ENCODE measurements at regions not wholly inside any gene's neighbourhood (a gene's known extent, or its start where the extent isn't known, plus 50 kb on each side); places are given as distances from the start of the nearest gene placed in this dataset.

- no peak for TF ChIP-seq POLR2AphosphoS5 (IDR thresholded peaks at IDR 0.05)
- TF ChIP-seq, protein P1, sequence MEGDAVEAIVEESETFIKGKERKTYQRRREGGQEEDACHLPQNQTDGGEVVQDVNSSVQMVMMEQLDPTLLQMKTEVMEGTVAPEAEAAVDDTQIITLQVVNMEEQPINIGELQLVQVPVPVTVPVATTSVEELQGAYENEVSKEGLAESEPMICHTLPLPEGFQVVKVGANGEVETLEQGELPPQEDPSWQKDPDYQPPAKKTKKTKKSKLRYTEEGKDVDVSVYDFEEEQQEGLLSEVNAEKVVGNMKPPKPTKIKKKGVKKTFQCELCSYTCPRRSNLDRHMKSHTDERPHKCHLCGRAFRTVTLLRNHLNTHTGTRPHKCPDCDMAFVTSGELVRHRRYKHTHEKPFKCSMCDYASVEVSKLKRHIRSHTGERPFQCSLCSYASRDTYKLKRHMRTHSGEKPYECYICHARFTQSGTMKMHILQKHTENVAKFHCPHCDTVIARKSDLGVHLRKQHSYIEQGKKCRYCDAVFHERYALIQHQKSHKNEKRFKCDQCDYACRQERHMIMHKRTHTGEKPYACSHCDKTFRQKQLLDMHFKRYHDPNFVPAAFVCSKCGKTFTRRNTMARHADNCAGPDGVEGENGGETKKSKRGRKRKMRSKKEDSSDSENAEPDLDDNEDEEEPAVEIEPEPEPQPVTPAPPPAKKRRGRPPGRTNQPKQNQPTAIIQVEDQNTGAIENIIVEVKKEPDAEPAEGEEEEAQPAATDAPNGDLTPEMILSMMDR (IDR thresholded peaks at IDR 0.05) = no peak
- TF ChIP-seq POLR2A (IDR thresholded peaks at IDR 0.05) = no peak
- no peak for TF ChIP-seq EP300 (IDR thresholded peaks at IDR 0.05; ENCODE audit: low read depth)
Measured at GRCh38 chr12:115449526-115449925, 765.6 kb upstream of the TBX3 start.
